ENCODE measurements at regions not wholly inside any gene's neighbourhood (a gene's known extent, or its start where the extent isn't known, plus 50 kb on each side); places are given as distances from the start of the nearest gene placed in this dataset.

DNA sequence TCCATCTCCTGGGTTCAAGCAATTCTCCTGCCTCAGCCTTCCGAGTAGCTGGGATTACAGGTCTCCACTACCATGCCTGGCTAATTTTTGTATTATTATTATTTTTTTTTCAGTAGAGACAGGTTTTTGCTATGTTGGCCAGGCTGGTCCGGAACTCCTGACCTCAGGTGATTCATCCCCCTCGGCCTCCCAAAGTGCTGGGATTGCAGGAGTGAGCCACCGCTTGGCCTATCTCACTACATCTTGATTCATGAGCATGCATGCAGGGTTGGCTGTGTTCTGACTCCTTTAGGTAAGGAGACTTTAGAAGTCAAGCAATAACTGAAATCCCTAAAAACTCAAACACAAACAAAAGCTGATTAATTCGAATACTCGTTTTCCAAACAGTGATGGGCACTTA is 80.9 kb downstream of the GJA1 start:
- TF ChIP-seq, protein P1, sequence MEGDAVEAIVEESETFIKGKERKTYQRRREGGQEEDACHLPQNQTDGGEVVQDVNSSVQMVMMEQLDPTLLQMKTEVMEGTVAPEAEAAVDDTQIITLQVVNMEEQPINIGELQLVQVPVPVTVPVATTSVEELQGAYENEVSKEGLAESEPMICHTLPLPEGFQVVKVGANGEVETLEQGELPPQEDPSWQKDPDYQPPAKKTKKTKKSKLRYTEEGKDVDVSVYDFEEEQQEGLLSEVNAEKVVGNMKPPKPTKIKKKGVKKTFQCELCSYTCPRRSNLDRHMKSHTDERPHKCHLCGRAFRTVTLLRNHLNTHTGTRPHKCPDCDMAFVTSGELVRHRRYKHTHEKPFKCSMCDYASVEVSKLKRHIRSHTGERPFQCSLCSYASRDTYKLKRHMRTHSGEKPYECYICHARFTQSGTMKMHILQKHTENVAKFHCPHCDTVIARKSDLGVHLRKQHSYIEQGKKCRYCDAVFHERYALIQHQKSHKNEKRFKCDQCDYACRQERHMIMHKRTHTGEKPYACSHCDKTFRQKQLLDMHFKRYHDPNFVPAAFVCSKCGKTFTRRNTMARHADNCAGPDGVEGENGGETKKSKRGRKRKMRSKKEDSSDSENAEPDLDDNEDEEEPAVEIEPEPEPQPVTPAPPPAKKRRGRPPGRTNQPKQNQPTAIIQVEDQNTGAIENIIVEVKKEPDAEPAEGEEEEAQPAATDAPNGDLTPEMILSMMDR (conservative IDR thresholded peaks at IDR 0.05 in 1 of 2, IDR thresholded peaks at IDR 0.05 in 1 of 2; ENCODE audit: extremely low read depth in 1 of 2, insufficient read depth in 1 of 2, low read depth in 1 of 2, low read length in 2 of 2), result no peak
- TF ChIP-seq EZH2 (IDR thresholded peaks at IDR 0.05; ENCODE audit: borderline replicate concordance, low read length), result no peak
